ENCODE measurements at regions not wholly inside any gene's neighbourhood (a gene's known extent, or its start where the extent isn't known, plus 50 kb on each side); places are given as distances from the start of the nearest gene placed in this dataset.

GRCh38 chr16:80459331-80459777, 81.4 kb upstream of the DYNLRB2 start:
- TF ChIP-seq POLR2A (IDR thresholded peaks at IDR 0.05; ENCODE audit: low read depth, low read length) (no peak), POLR2AphosphoS5 (IDR thresholded peaks at IDR 0.05; ENCODE audit: low read depth, low read length) (no peak), TAF1 (IDR thresholded peaks at IDR 0.05; ENCODE audit: low read depth, low read length) (no peak)
